Epithelial cell of esophagus (primary cell): ENCODE measurements at regions not wholly inside any gene's neighbourhood (a gene's known extent, or its start where the extent isn't known, plus 50 kb on each side); places are given as distances from the start of the nearest gene placed in this dataset.
"Not testable (repeated sequence)": the region's sequence is repeated elsewhere in the genome, so short reads cannot be mapped to it uniquely, and the experiment has no call there.

Experiments used
- DNase-seq: peaks from one replicate; pipeline ENCODE4 v3.0.0; 2010; ENCODE audit warnings: low read depth
- H3K4me3 ChIP-seq: 2 replicates; pipeline ENCODE4 v1.5.1; 2011; ENCODE audit warnings: mild to moderate bottlenecking, low read length, control low read depth
- TF ChIP-seq, protein P1 (sequence below): IDR thresholded peaks from 2 replicates; pipeline ENCODE4 v1.5.1; 2011; ENCODE audit warnings: low read depth, mild to moderate bottlenecking, low read length, control low read depth, inconsistent platforms; ENCODE audit not compliant: insufficient read depth; ENCODE audit errors: missing control alignments

DNA sequence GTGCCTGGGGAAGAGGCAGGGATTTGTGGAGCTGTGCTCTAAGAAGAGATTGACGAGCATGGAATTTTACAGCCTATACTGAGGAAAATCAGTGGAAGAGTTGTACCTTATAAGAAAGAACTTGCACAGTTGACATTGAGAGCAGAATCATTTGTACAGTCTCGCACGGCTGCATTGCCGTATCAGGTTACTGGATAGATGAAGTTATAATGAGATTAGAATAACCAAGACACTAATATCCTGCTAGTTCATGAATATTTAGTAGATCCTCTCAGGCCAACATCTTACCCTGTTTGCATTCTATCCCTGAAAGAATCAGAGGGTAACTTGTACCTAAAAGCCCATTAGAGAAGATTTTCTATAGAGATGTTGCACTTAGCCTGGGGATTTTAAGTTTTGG is 447.1 kb downstream of the PREX1 start:
- H3K4me3 ChIP-seq = no peak overlapping the region
- TF ChIP-seq, protein P1, sequence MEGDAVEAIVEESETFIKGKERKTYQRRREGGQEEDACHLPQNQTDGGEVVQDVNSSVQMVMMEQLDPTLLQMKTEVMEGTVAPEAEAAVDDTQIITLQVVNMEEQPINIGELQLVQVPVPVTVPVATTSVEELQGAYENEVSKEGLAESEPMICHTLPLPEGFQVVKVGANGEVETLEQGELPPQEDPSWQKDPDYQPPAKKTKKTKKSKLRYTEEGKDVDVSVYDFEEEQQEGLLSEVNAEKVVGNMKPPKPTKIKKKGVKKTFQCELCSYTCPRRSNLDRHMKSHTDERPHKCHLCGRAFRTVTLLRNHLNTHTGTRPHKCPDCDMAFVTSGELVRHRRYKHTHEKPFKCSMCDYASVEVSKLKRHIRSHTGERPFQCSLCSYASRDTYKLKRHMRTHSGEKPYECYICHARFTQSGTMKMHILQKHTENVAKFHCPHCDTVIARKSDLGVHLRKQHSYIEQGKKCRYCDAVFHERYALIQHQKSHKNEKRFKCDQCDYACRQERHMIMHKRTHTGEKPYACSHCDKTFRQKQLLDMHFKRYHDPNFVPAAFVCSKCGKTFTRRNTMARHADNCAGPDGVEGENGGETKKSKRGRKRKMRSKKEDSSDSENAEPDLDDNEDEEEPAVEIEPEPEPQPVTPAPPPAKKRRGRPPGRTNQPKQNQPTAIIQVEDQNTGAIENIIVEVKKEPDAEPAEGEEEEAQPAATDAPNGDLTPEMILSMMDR = no peak
- DNase-seq = no peak

DNA sequence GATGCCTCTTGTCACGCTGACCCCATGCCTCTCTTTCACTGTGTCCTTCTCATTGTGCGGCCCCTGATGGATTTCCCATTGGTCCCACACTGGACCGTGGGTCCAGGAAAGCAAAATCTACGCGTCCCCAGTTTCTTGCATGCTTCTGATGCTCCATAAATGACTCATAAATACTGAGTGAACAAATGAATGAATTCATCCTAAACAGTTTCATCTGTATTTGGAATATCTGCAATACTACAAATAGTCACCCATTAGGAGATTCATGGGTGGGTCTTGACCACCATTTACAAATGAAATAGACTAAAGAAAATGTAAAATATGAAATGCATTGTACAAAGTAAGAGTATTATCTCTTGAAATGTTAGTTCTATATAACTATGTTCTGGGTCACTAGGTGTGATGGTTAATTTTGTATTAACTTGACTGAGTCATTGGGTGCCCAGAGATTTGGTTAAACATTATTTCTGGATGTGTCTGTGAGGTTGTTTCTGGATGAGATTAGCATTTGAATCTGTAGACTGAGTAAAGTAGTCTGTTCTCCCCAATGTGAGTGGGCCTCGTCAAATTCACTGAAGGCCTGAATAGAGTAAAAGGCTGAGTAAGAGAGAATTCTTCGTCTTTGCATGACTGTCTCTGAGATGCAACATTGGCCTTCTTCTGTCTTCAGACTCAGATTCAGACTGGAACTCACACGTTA is 448.7 kb downstream of the PREX1 start:
- DNase-seq = no peak
- TF ChIP-seq, protein P1 = no peak

DNA sequence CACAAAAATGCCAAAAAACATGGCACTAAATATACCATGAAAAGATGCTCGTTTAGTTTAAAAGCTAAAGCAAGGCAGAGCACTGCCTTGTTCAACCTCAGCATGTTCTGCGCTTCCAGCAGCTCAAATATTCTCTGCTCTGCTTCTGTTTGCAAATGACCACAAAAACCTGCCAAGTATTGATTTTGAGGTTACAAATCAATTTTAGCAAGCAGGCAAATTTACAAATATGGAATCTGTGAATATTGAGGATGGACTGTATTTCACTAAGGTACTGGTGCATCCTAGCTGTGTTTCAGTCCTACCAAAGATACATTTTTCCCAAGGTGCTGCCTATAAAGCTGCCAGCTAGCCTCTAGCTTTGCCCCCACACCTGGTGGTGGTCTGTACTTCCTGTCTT is 449.9 kb downstream of the PREX1 start:
- TF ChIP-seq, protein P1 = no peak
- no peak for DNase-seq
- H3K4me3 ChIP-seq = no peak overlapping the region

More for the DNA sequence above, 448.7 kb downstream of the PREX1 start:
- no peak overlapping the region for H3K4me3 ChIP-seq

DNA sequence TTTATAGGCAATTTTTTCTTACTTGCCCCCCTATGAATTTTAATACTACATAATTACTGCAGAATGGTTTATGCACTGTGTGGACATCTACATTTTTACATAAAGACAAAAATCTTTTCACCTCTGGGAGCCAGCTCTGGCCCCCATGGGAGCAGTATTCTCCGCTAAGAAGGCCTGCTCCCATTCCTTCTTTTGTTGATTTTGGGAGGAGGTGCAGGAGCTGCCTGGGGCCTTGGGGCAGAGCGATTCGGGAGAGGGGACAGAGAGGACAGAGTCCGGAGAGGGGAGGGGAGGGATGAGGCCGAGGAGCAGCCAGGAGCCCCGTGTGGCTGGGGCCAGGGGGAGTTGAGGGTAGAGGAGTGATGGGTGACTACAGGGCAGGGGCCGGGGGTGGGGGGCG is 452.0 kb downstream of the PREX1 start:
- TF ChIP-seq, protein P1 = no peak
- no peak overlapping the region for H3K4me3 ChIP-seq
- DNase-seq = no peak

DNA sequence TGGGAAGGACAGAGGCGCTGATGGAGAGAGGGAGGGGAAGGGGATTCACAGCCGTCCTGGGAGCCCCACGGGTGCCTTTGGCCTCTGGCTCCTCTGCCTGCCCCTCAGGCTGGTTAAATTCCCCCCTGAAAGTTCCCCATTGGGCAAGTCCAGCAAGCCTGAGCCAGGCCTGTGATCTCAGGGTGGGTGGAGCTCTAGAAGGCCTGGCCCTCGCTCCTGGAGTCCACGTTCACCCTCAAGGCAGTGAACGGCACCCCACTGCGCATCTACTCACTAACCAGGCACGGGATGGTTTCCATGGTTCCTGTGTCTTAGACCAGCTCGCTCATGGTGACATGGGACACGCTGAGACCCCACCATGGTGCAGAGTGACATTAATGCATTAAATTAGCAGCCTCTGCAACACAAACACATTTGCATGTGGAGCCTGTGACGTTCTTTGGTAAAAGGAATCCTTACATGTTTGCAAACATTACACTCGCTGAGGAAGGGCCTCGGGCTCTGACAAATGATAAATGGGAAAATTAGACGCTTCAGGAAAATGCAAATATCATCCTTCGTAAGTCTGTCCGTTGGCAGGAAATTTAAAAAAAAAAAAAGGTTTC is 452.7 kb downstream of the PREX1 start:
- no peak for DNase-seq
- TF ChIP-seq, protein P1 = no peak
- H3K4me3 ChIP-seq = no peak overlapping the region

DNA sequence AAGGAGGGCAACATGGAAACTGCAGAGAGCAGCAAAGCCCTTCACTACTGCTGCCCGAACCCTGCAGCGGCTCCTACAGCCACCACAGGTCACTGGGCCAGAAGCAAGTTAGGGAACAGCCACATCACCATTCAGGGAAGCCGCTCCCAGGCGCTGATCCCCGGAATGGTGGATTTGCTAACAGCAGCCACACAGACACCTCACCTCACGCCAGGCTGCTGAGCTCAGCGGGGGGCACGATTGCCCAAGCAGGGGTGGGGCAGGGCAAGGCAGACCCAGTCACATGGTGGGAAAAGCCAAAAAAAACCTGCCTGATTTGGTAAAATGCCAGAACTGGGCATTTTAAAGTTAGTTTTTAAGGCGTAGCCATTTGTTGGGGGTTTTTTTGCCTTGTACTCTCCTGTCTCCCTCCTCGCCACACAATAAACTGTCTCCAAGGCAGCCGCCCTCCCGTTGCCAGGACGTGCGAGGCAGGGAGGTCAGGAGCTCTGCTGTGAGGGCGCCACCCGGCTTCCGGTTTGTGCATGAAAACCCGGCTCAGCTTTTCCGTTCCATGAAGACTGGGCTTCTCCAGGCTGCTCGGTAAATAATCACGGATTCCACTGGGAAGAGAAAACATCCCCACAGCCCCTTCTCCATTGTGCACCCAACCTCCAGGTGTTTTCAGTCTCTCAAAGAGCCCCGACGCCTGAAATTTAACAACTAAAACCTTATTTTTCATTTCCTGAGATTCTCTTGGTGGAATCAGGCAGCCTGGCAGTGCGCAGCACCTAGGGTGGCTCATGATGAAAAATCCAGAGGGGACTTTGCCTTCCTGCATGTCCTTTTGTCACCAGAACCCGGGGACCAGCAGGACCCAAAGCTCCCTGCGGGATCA is 453.5 kb downstream of the PREX1 start:
- not testable (repeated sequence) for DNase-seq, H3K4me3 ChIP-seq

DNA sequence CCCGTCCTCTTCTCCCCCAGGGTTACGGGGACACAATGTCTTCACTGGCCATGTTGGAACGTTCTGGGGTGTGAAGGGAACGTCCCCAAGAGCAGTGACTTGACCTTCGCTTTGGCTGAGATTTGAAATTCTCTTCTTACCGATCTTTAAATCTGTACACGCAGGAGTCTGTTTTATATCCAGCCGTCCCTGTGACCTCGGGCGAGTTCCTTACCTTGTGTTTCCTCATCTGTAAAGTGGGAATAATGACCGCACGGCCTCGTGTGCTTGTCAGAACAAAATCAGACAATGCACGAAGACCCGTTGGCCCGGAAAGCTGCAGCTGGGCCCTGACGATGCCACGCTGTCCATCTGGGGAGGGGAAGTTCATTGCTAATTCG is 454.3 kb downstream of the PREX1 start:
- no peak for DNase-seq
- TF ChIP-seq, protein P1 = no peak
- no peak overlapping the region for H3K4me3 ChIP-seq

DNA sequence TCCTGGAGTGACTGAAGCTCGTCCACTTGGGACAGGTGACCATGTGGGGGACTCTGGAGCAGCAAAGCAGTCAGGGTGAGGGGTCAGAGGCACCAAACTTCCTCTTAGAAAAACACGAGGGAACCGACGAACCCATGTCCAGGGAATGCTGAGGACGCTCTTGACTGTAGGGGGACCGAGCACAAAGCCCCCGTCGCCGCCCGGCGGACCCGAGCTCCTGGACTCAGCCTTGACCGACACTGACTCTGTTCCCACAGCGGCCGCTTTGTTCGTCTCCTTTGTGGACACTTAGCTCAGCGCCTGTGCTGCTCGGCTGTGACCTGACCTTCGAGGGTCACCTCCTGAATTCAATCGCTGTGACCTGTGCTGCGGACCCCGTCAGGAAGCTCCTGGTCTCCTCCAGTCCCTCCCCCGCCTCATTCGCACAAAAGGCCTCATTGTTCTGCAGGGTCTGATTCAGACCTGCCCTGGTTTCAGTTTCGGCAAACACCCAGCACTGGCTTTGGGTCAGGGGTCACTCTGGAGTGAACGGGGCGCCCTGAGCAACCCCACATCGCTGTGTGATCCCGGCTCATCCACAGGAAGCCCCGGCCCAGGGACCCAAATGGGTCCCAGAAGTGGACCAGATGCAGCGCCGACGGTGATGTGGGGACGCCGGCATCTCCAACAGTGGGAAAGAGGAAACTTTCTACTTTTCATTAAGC is 454.8 kb downstream of the PREX1 start:
- H3K4me3 ChIP-seq, DNase-seq: not testable (repeated sequence)
